Stimulated activated naive B cell treated with anti-CD40 and anti-IgM and Interleukin-4, amounts not matched to agents 10 μg/mL and 1 μg/mL and 100 μg/mL, for 72 hours (primary cell): ENCODE measurements at regions not wholly inside any gene's neighbourhood (a gene's known extent, or its start where the extent isn't known, plus 50 kb on each side); places are given as distances from the start of the nearest gene placed in this dataset.
"Not testable (repeated sequence)": the region's sequence is repeated elsewhere in the genome, so short reads cannot be mapped to it uniquely, and the experiment has no call there.

Source experiments
- ATAC-seq, 2 donors: fragments of 150-1000 bp; cut with Tn5 transposase; replicated peaks; 2 replicates each; pipeline ENCODE4 v1.10.0; 2021; ENCODE audit warnings: moderate library complexity in 1 of 2
- DNase-seq: peaks from one replicate; pipeline ENCODE4 v3.0.0; 2021
- H3K27ac Mint-ChIP-seq: one replicate; pipeline ENCODE4 v1.8.0; 2022; ENCODE audit warnings: mild to moderate bottlenecking, mixed read lengths
- H3K27me3 Mint-ChIP-seq, 2 donors: one replicate each; pipeline ENCODE4 v1.8.0; 2022; ENCODE audit warnings: mixed read lengths in 2 of 2
- H3K36me3 Mint-ChIP-seq, 2 donors: one replicate each; pipeline ENCODE4 v1.8.0; 2022; ENCODE audit warnings: mixed read lengths in 2 of 2, mild to moderate bottlenecking in 1 of 2
- H3K4me1 Mint-ChIP-seq, 2 donors: one replicate each; pipeline ENCODE4 v1.8.0; 2022; ENCODE audit warnings: mixed read lengths in 2 of 2, mild to moderate bottlenecking in 1 of 2
- H3K4me3 Mint-ChIP-seq, 2 donors: one replicate each; pipeline ENCODE4 v1.8.0; 2022; ENCODE audit warnings: mild to moderate bottlenecking in 2 of 2, mixed read lengths in 2 of 2, moderate library complexity in 1 of 2
- H3K9me3 Mint-ChIP-seq, 2 donors: one replicate each; pipeline ENCODE4 v1.8.0; 2022; ENCODE audit warnings: mixed read lengths in 2 of 2, mild to moderate bottlenecking in 1 of 2

- ATAC-seq, H3K27me3 Mint-ChIP-seq, H3K4me1 Mint-ChIP-seq: not testable (repeated sequence)
Measured at GRCh38 chr9:67166335-67166734, 174.0 kb upstream of the SPATA31A3 start.

GRCh38 chr9:67162827-67163226, 170.5 kb upstream of the SPATA31A3 start:
- H3K36me3 Mint-ChIP-seq, H3K27ac Mint-ChIP-seq, ATAC-seq, H3K4me1 Mint-ChIP-seq, H3K27me3 Mint-ChIP-seq, H3K4me3 Mint-ChIP-seq, DNase-seq, H3K9me3 Mint-ChIP-seq: not testable (repeated sequence)

More at GRCh38 chr9:67166335-67166734, 174.0 kb upstream of the SPATA31A3 start:
- not testable (repeated sequence) for H3K4me3 Mint-ChIP-seq, H3K27ac Mint-ChIP-seq, H3K9me3 Mint-ChIP-seq, H3K36me3 Mint-ChIP-seq, DNase-seq

DNA sequence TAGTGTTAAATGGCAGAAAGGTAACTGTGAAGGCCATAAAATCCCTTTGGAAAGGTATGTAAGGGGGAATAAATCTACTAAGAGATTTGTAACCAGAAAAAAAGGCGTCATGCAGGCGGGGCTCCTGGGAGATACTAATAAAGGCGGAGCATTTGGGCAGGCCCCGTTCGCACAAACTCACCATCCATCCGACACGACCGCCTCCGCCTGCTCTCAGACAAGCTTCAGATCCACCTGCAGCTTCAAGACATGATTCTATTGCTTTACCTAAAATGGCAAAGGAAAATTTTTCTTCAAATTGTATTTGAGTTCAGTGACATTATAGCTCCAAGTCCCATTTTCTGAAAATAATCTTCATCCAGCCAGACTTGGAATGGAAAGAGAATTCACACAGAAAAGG, 162.9 kb upstream of the SPATA31A3 start:
- H3K4me1 Mint-ChIP-seq, H3K9me3 Mint-ChIP-seq, H3K27ac Mint-ChIP-seq, DNase-seq, ATAC-seq, H3K4me3 Mint-ChIP-seq, H3K36me3 Mint-ChIP-seq, H3K27me3 Mint-ChIP-seq: not testable (repeated sequence)

- H3K27me3 Mint-ChIP-seq, H3K27ac Mint-ChIP-seq, H3K9me3 Mint-ChIP-seq, DNase-seq, H3K36me3 Mint-ChIP-seq, H3K4me3 Mint-ChIP-seq, H3K4me1 Mint-ChIP-seq, ATAC-seq: not testable (repeated sequence)
Measured at GRCh38 chr9:67153501-67153900, 161.2 kb upstream of the SPATA31A3 start.

DNA sequence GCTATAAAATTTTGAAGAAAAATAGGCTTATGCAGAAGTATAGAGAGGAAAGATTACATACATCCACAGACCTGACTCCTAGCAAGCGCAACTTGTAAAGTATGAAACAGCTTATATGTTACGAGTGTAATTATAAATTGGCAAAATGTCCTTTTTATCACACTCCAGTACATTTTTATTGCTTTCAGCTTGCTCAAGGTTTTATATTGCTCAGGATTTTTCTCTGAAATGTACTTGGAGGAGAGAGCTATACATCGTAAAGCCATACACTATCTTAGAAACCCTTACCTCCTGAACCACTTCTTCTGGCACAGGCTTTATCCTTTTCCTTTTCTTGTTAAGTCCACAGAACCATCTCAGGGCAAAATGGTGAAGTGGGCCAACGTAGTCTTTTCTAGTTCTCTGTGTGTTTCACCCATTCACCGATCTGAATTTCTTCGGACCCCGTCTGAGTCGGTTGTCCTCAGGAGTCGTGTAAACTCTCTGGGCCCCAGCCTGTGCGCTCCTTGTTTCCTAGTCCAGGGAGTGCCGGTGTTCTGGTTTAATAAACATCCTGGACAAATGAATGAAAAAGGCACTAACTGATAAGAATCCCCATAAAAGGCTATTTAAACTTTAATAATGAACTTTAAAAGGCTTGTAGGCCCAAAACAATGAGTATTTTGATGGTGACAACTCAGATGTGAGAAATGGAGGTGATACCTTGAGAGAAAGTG, 150.2 kb upstream of the SPATA31A3 start:
- not testable (repeated sequence) for H3K27me3 Mint-ChIP-seq, H3K9me3 Mint-ChIP-seq, H3K36me3 Mint-ChIP-seq, H3K4me3 Mint-ChIP-seq, DNase-seq, H3K4me1 Mint-ChIP-seq, H3K27ac Mint-ChIP-seq, ATAC-seq

- not testable (repeated sequence) for H3K9me3 Mint-ChIP-seq, H3K27ac Mint-ChIP-seq, ATAC-seq, DNase-seq, H3K4me1 Mint-ChIP-seq, H3K4me3 Mint-ChIP-seq, H3K27me3 Mint-ChIP-seq, H3K36me3 Mint-ChIP-seq
Measured at GRCh38 chr9:67136376-67136775, 144.0 kb upstream of the SPATA31A3 start.

- H3K9me3 Mint-ChIP-seq, H3K27me3 Mint-ChIP-seq, H3K27ac Mint-ChIP-seq, H3K4me1 Mint-ChIP-seq, H3K4me3 Mint-ChIP-seq, H3K36me3 Mint-ChIP-seq, DNase-seq, ATAC-seq: not testable (repeated sequence)
Measured at GRCh38 chr9:67133124-67133523, 140.8 kb upstream of the SPATA31A3 start.

DNA sequence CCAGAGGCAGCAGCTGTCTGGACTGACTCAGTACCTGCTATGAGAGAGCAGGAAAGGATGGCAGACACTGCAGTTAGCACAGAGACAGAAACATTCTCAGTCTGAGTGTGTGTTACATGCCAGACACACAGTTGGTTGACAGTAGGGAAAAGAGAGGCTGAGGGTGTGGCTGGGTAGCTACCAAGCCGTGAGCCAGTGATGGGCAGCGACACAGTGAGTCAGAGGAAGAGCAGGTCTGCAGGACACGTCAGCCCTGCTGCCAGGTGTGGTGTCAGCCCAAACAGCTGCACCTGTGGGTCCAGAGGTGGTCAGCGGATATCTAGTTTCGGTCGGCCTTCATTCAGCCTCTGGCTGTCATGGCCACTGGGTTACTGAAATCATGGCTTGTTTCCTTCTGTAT, 124.4 kb upstream of the SPATA31A3 start:
- not testable (repeated sequence) for H3K4me1 Mint-ChIP-seq, DNase-seq, ATAC-seq, H3K36me3 Mint-ChIP-seq, H3K9me3 Mint-ChIP-seq, H3K27me3 Mint-ChIP-seq, H3K4me3 Mint-ChIP-seq, H3K27ac Mint-ChIP-seq

- not testable (repeated sequence) for H3K27me3 Mint-ChIP-seq
Measured at GRCh38 chr9:67112148-67112547, 119.8 kb upstream of the SPATA31A3 start.

GRCh38 chr9:67111733-67112132, 119.4 kb upstream of the SPATA31A3 start:
- DNase-seq, H3K4me1 Mint-ChIP-seq, ATAC-seq, H3K27me3 Mint-ChIP-seq, H3K36me3 Mint-ChIP-seq, H3K4me3 Mint-ChIP-seq, H3K27ac Mint-ChIP-seq, H3K9me3 Mint-ChIP-seq: not testable (repeated sequence)

More at GRCh38 chr9:67112148-67112547, 119.8 kb upstream of the SPATA31A3 start:
- not testable (repeated sequence) for ATAC-seq, H3K36me3 Mint-ChIP-seq, H3K4me3 Mint-ChIP-seq, H3K4me1 Mint-ChIP-seq, H3K9me3 Mint-ChIP-seq, DNase-seq, H3K27ac Mint-ChIP-seq

- H3K36me3 Mint-ChIP-seq, H3K4me1 Mint-ChIP-seq, H3K4me3 Mint-ChIP-seq, ATAC-seq, DNase-seq, H3K27ac Mint-ChIP-seq, H3K27me3 Mint-ChIP-seq, H3K9me3 Mint-ChIP-seq: not testable (repeated sequence)
Measured at GRCh38 chr9:67109859-67110258, 117.5 kb upstream of the SPATA31A3 start.

GRCh38 chr9:67106659-67107058, 114.3 kb upstream of the SPATA31A3 start:
- H3K36me3 Mint-ChIP-seq, H3K27me3 Mint-ChIP-seq, H3K27ac Mint-ChIP-seq, ATAC-seq, H3K9me3 Mint-ChIP-seq, DNase-seq, H3K4me1 Mint-ChIP-seq, H3K4me3 Mint-ChIP-seq: not testable (repeated sequence)

DNA sequence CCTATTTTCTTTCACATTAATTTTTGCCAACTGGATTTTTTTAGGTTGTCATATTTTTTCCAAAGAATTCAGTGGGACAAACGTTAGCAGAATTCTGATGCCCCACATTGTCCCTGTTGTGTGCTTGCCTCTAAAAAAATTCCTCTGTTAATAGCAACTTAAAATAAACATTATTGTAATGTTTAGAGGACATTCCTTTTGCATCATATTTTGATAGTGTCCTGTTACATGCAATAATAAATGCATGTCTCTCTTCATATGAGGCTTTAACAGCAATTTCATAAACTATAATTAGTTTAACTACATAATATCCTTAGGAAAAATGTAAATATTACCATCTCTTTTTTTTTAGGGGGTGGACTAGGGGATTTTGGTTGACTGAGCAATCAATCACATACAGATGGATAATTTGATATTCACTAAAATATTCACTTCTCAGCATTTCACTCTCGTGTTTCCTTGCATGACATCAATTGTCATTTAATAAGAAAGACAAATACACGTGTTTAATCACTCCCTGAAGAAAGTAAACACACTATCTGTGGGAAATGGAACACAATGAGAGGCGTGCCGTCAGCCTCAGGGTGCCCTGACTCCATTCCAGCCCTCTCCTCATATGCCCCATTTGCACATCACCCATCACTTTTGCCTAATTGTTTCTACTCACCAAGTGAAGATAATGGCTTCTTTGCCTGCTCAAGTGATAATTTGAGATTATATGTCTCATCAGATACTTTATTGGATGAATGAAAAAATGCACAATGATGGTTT, 110.3 kb upstream of the SPATA31A3 start:
- not testable (repeated sequence) for H3K9me3 Mint-ChIP-seq, H3K27ac Mint-ChIP-seq, H3K36me3 Mint-ChIP-seq, ATAC-seq, H3K27me3 Mint-ChIP-seq, DNase-seq, H3K4me1 Mint-ChIP-seq, H3K4me3 Mint-ChIP-seq

- H3K27ac Mint-ChIP-seq, H3K27me3 Mint-ChIP-seq, H3K36me3 Mint-ChIP-seq, H3K4me3 Mint-ChIP-seq, DNase-seq, ATAC-seq, H3K4me1 Mint-ChIP-seq, H3K9me3 Mint-ChIP-seq: not testable (repeated sequence)
Measured at GRCh38 chr9:67091104-67091503, 98.8 kb upstream of the SPATA31A3 start.

GRCh38 chr9:67086862-67087261, 94.5 kb upstream of the SPATA31A3 start:
- H3K27ac Mint-ChIP-seq, DNase-seq, H3K9me3 Mint-ChIP-seq, H3K27me3 Mint-ChIP-seq, ATAC-seq, H3K4me1 Mint-ChIP-seq, H3K36me3 Mint-ChIP-seq, H3K4me3 Mint-ChIP-seq: not testable (repeated sequence)
